AG04449 (cell line): ENCODE measurements at regions not wholly inside any gene's neighbourhood (a gene's known extent, or its start where the extent isn't known, plus 50 kb on each side); places are given as distances from the start of the nearest gene placed in this dataset.
"Not testable (repeated sequence)": the region's sequence is repeated elsewhere in the genome, so short reads cannot be mapped to it uniquely, and the experiment has no call there.

Source experiments
- CTCF ChIA-PET: fragments of 350-600 bp; formaldehyde crosslinking; extraction: SDS; loops from one replicate; lab custom pipeline; 2021; ENCODE audit warnings: antibody characterized with exemption; lab: Yijun Ruan, JAX
- POLR2A ChIA-PET: fragments of 400-600, 350-600 bp; formaldehyde crosslinking; extraction: SDS; loops from one replicate; lab custom pipeline; 2020; ENCODE audit warnings: antibody characterized with exemption, inconsistent platforms; lab: Yijun Ruan, JAX
- DNase-seq: peaks from one replicate; pipeline ENCODE4 v3.0.0-alpha.2; 2010; ENCODE audit warnings: low read depth, low spot score
- H3K4me3 ChIP-seq: 2 replicates; pipeline ENCODE4 v1.5.1; 2011; ENCODE audit warnings: low read depth, mild to moderate bottlenecking, control low read depth, low read length
- CTCF ChIP-seq: IDR thresholded peaks from one replicate; pipeline ENCODE4 v1.5.1; 2011; ENCODE audit warnings: mild to moderate bottlenecking, moderate library complexity, low read length, control low read depth, inconsistent platforms; ENCODE audit not compliant: insufficient read depth; ENCODE audit errors: missing control alignments

- no peak for DNase-seq
- no peak overlapping the region for H3K4me3 ChIP-seq
- POLR2A ChIA-PET: no interaction called here
- CTCF ChIA-PET: no interaction called here
- TF ChIP-seq CTCF: no peak
These were observed 70.0 kb upstream of the SMIM30 start for GRCh38 chr7:113188396-113188795.

GRCh38 chr7:113179313-113179712 is 61.0 kb upstream of the SMIM30 start:
- DNase-seq: no peak
- POLR2A ChIA-PET: no interaction called here
- CTCF ChIA-PET: interaction anchor here (1.9 kb wide), 1 partner anchor 18 kb away, joined by 4 read pairs; no protein-coding TSS in a partner anchor
- TF ChIP-seq CTCF: no peak
- no peak overlapping the region for H3K4me3 ChIP-seq

GRCh38 chr7:113176836-113177235 is 58.5 kb upstream of the SMIM30 start:
- no peak for TF ChIP-seq CTCF
- ChIA-PET POLR2A (no interaction called here), CTCF (interaction anchor here (1.0 to 1.4 kb wide), 2 partner anchors 15 to 17 kb away, joined by 4 read pairs; no protein-coding TSS in a partner anchor)
- no peak overlapping the region for H3K4me3 ChIP-seq
- no peak for DNase-seq

DNA sequence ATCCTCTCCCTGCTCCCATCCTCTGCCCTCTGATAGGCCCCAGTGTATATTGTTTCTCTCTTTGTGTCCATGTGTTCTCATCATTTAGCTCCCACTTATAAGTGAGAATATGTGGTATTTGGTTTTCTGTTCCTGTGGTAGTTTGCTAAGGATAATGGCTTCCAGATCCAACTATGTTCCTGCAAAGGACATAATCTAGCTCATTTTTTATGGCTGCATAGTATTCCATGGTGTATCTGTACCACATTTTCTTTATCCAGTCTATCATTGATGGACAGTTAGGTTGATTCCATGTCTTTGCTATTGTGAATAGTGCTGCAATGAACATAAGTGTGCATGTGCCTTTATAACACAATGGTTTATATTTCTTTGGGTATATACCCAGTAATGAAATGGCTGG is 57.8 kb upstream of the SMIM30 start:
- H3K4me3 ChIP-seq, DNase-seq, POLR2A ChIA-PET: not testable (repeated sequence)
- CTCF ChIA-PET: interaction anchor here (1.0 to 1.4 kb wide), 2 partner anchors 14 to 16 kb away, joined by 4 read pairs; no protein-coding TSS in a partner anchor

- ChIA-PET CTCF (interaction anchor here (1.4 kb wide), 1 partner anchor 16 kb away, joined by 4 read pairs; no protein-coding TSS in a partner anchor), POLR2A (no interaction called here)
- H3K4me3 ChIP-seq: no peak overlapping the region
- no peak for TF ChIP-seq CTCF
- no peak for DNase-seq
These were observed 57.3 kb upstream of the SMIM30 start for GRCh38 chr7:113175525-113176104.

- TF ChIP-seq CTCF: no peak
- ChIA-PET POLR2A (no interaction called here), CTCF (interaction anchor here (2.9 kb wide), 1 partner anchor 13 kb away, joined by 12 read pairs; no protein-coding TSS in a partner anchor)
- H3K4me3 ChIP-seq: no peak overlapping the region
- no peak for DNase-seq
These were observed 54.4 kb upstream of the SMIM30 start for GRCh38 chr7:113172726-113173125.

GRCh38 chr7:113170591-113170990 is 52.2 kb upstream of the SMIM30 start:
- ChIA-PET CTCF (interaction anchor here (4.0 kb wide), 1 partner anchor 11 kb away, joined by 25 read pairs; no protein-coding TSS in a partner anchor), POLR2A (no interaction called here)
- no peak for DNase-seq
- no peak for TF ChIP-seq CTCF
- H3K4me3 ChIP-seq: no peak overlapping the region
